HG03045 (cell line): ENCODE measurements at regions not wholly inside any gene's neighbourhood (a gene's known extent, or its start where the extent isn't known, plus 50 kb on each side); places are given as distances from the start of the nearest gene placed in this dataset.
"Not testable (repeated sequence)": the region's sequence is repeated elsewhere in the genome, so short reads cannot be mapped to it uniquely, and the experiment has no call there.

Experiments used
- ATAC-seq: cut with Tn5 transposase; IDR thresholded peaks from one replicate; pipeline ENCODE4 v1.9.1; 2021; ENCODE audit warnings: mild to moderate bottlenecking, moderate library complexity; ENCODE audit not compliant: unreplicated experiment

DNA sequence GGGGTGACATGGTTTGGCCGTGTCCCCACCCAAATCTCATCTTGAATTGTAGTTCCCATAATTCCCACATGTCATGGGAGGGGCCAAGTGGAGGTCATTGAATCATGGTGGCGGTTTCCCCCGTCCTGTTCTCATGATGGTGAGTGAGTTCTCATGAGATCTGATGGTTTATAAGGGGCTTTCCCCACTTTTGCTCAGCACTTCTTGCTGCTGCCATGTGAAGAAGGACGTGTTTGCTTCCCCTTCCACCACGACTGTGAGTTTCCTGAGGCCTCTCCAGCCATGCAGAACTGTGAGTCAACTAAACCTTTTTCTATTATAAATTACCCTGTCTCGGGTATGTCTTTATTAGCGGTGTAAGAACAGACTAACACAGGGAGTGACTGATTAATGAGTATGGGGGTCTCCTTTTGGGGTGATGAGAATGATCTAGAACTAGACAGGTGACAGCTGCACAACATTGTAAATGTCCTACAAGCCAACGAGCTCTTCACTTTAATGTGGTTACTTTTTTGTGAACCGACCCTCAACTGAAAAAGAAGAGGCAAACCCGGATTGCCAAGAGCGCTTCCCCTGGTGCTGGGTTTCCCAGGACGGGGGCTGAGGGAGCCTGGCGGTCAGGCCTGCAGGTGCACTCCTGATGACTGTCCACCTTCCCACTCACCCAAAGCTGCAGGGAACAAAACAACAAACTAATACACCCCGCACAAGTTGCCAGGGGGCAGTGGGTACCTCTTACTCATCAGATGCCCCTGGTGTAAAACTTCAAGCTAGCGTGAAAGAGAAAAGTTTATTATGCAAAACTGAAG lies 90.1 kb downstream of the NCOR2 start:
- ATAC-seq: no peak

DNA sequence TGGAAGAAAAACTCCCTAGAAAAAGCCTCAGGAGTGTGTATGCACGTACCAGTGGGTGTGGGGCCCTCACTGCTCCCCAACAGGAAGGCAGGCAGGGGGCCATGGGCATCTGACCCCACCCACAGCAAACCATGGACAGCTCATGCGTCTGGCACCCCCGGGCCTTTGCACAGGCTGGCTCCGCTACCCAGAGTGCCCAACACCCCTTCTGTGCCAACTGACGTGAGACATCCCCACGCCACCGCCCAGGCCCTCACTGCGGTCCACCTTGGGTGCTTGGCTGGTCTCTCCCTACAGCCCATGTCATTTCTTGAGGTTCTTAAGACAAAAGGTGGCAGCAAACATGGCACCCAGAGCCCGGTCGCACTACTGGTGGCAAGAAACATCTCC lies 91.4 kb downstream of the NCOR2 start:
- ATAC-seq: no peak

DNA sequence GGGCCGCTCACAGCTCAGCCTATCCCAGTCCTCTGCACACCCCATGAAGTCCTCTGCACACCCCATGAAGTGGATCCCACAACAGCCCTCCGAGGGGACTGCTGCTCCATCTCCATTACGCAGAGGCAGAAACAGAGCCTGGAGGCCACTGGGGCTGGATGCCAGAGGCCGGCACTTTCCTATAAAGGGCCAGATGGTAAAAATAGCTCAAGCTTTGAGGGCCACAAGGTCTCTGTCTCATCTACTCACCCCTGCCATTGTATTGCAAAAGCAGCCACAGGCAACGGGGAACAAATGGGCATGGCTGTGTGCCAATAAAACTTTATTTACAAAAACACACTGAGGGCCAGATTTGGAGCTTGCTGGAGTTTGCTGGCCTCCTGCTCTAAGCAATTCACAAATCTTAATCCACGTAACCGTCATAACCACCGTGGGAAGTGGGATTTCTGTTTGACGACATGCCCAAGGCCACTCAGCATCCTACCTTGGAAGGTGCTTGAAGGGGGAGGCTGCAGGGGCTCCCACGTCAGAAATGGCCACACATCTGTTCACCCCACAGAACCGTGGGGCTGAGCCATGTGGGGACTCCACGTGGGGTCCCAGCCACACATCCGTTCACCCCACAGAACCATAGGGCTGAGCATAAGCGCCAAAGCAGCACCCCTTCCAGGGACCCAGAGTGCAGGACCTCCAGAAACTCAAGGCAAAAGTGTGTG lies 92.0 kb downstream of the NCOR2 start:
- ATAC-seq: no peak

DNA sequence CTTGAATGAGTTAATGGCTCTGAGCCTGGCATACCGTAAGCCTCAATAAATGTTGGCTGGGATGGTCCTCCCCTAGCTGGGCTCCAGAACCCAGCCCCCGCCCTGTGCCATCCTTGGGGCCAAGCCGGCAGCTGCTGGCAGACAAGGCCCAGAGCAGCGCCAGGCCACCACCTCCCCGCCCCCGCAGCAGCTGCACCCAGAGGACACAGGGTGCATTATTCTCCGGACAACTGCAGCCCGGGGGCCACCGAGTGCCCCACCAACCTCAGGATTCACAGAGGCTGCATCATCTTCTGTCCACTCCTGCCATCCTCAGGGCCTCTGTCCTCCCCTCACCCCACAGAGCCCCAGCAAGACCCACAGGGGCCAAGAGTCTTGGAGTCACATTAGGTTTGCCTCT lies 92.7 kb downstream of the NCOR2 start:
- no peak for ATAC-seq

DNA sequence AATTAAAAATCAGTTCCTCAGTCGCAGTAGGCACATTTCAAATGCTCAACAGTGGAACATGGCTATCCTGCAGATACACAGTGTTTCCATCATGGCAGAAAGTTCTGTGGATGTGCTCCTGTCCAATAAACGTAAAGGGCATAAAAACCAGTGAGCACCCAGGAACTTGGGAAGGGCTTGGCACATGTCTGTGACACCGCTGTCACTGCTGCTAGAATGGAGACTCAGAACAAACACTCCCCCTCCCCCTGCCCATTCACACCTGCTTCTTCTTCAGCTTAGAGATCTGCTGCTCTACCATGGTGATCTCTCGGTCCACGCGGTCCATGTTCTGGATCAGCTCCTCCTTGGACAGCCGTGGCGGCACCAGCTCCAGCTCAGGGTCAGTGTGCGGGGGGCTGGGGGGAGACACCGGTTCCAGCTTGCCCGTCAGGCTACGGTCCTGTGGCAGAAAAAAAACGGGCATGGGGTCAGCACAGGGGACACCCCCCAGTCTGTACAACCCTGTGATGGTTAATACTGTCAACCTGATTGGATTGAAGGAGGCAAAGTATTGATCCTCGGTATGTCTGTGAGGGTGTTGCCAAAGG lies 94.6 kb downstream of the NCOR2 start:
- ATAC-seq: no peak

DNA sequence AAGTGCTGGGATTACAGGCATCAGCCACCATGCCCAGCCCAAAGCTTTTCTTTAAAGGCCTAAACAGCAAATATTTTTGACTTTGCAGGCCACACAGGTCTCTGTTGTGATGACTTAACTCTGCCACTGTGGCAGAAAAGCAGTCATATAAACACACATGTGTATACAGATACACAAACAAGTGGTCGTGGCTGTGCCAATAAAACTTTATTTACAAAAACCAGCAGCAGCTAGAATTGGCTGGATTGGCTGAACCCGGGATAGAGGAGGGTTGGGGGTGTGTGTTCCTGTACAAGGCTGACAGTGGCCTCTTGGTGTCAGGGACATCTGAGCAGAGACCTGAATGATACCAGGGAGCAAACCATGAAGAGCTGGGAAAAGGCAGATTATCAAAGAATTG lies 95.6 kb downstream of the NCOR2 start:
- ATAC-seq: no peak

DNA sequence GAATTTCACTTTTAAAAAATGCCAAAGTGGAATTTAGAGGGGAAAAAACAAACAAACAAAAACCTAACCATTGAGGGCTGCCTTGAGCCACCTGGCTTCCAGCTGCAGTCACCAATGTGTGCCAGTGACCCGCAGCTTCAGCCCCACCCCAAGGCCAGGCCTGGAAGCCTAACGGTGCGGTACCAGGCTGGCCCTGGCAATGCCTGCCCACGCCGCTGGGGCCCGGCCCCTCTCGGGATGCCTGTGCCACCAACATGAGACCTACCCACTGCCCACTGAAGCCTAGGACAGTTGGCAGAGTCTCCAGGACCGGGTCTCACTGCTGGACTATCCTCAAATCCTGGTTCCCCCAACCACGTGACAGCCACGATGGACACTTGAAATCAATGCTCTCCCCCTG lies 96.6 kb downstream of the NCOR2 start:
- no peak for ATAC-seq

DNA sequence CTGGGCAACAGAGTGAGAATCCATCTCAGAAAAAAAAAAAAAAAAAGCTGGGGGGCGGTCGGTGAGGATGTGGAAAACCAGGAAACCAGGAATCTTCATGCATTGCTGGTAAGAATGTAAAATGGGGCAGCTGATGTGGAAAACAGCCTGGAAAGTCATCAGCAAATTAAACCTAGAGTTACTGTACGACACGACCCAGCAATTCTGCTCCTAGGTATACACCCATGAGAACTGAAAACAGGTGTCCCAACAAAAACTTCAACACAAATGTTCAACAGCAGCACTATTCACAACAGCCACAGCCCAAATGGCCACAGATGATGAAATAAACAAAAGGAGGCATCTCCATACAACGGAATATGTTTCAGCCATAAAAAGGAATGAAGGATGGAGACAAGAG lies 97.3 kb downstream of the NCOR2 start:
- ATAC-seq: no peak

DNA sequence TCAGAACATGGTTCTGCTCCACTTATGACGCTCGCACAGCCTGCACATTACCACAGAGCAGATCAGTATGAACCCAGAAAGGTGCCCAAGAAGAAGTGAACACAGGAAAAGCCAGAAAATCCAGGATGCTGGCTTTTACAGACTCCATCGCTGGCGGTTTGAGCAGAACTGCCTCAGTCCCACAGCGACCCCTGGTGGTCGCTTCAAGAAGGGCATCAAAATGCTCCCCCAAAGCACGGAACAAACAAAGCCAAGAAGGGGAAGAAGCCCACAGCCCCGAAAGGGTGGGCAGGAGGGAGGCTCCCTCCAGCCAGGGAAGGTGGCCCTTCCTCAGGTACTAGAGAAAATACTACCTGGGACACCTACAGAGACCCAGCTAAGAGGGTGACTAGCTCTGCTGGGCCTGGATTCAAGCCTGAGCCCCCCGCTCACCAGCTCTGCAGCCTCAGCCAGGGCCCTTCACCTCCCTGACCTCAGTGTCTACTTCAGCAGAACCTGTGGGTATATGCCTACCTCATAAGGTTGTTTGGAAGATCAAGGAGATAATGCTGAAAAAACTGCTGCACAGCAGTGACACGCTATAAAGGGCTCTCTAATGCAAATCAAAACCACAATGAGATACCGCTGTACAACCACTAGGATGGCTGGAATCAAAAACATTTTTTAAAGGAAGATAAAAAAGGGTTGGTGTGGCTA lies 98.1 kb downstream of the NCOR2 start:
- no peak for ATAC-seq

DNA sequence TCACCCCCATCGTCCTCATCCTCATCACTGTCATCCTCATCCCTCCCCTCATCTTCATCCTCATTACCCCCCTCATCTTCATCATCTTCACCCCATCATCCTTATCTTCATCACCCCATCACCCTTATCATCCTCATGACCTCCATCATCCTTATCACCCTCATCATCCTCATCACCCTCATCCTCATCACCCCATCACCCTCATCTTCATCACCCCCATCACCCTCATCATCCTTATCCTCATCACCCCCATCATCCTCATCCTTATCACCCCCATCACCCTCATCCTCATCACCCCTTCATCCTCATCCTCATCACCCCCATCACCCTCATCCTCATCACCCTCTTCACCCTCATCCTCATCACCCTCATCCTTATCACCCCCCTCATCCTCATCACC lies 99.9 kb downstream of the NCOR2 start:
- ATAC-seq: not testable (repeated sequence)

DNA sequence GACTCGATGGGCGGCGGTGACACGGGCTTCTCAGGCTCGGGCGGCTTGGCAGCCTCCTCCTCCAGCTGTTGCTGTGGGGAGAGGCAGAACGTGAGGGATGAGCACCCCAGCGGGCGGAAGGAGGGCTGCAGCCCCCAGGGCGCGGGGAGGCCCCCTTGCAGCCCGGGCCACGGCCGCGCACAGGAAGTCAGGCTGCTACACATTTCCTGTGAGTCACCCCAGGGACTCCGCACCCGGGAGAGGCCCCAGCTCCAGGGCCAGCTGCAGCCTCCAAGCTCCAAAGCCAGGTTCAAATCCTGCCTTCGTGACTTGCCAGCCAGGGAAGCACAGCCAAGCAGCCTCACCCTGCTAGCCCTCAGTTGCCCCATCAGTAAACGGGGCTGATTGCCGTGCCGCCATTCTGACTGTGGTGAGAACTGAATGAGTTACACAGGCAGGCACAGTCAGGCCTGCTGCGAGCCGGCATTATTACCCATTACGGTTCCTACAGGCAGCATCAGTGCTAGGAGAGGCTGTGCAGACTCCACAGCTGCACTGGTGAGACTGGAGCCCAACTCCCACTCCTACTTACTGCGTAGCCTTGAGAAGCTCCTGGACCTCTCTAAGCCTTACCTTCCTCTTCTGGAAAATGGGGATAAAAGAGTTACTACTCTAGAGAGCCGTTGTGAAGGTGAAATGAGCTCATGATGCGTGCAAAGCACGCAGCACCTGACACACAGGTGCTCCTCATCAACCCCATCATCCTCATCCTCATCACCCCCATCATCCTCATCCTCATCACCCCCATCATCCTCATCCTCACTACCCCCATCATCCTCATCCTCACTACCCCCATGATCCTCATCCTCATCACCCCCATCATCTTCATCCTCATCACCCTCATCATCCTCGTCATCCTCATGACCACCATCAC lies 100.9 kb downstream of the NCOR2 start:
- peak; percentile 87 for ATAC-seq

DNA sequence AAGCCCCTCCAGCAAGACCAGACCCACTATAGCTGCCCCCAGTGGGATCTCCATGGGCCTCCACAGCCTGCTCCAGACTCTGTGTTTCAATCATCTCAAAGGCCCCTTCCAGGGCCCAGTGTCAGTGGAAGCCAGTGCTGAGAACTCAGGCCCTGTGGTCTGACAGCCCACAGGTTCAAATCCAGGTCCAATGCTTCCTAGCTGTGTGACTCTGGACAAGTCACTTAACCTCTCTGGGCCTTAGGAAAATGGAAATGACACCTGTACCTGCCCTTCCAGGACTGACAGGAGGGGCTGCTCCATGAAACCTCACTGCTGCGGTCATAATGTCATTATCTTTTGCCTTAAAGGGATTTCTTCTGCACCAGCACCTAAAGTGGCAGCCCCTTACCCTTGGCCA lies 101.9 kb downstream of the NCOR2 start:
- no peak for ATAC-seq

DNA sequence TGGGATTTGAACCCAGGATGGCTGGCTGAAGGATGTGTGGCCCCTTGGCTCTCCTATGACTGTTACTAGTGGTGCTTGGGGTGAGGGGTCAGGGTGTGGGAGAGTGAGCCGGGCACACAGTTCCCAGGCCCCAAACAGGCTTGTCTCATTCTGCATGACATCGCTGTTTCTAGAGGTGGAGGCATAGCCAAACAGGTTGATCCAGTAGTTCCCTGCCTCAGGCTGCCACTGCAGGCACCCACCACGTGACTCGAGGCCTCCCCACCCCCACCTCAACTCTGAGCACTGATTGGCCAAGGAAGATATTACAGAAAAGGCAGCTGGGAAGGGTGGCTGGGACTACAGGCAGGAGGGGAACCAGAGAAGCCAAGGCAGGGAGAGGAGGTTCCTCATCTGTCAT lies 102.6 kb downstream of the NCOR2 start:
- ATAC-seq: no peak

DNA sequence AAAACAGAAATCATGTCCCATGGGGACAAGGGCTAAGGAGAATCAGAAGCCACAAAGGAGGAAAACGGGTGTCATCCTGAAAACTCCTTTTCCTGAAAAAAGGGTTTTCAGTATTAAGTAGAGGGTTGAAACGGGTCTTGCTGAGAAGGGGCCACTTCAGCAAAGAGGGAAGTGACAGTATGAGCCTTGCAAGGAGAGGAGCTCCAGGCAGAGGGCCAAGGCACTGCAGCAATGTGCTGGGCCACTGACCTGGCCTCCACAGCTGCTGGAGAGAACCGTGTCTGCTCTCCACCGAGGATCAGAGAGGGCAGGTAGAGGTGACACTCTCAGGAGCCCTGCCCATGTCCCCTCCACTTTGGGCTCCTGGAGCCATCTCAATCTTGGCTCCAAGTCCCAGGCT lies 103.3 kb downstream of the NCOR2 start:
- no peak for ATAC-seq

DNA sequence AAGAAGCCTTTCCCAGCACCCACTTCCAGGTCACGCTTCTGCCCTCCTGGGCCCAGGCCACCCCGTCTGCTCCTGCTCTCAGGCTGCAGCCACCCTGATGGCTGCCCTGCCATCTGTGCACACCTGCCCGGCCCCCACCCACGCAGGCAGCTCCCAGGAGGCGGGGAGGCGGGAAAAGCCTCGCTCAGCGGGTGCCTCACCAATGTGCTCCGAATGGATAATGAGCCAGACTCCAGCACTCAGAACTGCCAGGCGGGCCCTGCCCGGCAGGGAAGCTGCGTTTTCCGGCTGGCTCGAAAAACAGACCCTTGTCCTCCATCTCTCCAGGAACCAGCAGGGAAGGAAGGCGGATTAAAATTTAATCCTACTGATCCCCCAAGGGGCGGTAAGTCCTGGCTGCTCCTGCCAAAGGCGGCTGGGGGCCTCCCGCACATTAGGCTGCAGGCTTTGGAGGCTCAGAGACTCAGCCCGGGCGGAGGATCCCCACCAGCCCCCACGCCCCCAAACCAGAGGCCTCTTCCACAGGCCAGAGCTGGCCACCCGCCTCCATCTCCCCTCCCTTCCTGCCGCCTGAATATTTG lies 104.0 kb downstream of the NCOR2 start:
- no peak for ATAC-seq

DNA sequence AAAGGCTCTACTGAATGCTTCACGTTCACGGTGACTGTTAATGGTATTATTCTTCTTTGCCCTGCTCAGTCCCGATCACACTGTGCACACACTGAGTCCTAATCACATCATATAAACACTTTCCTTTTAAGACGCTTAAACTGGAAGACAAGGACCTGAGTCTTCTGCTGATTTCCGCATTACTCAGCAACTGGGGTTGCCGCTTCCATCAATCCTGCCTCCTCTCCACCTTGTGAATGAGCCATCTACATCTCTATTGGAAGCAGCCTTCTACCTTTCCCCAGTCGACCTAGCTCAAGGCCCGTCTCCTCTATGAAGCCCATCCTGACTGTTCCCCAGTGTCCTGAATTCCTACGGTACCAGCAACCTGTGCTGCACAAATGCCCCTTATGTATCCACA lies 104.7 kb downstream of the NCOR2 start:
- ATAC-seq: no peak

DNA sequence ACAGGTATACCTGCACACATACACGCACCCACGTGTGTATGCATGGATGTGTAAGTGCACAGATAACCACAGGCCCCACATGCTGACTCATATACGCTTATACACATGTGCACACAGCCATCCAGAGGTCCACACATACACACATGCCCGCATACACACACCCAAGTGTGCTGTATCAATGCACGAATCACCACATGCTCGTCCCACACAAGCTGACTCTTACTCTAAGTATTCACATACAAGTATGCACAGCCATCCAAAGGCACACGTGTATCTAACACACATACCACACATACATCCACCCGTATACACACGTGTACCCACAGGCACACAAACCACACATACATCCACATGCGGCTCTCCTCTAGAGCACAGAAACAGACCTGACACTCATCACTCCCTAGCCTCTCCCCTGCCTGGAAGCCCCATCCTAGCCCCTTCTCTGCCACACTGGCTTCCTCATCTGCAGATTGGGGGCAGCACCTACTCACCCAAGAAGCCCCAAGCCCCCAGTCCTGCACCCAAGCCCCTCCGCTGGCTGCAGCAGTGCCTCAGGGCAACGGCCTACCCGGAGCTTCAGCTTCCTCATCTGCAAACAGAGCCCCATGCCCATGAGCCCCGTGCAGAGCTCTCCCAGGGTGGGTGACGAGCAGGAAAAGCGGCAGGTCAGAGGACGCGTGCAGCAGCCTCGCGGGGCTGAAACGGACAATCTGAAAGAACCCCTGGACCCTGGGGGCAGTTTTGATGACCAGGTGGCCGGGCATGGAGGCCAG lies 105.4 kb downstream of the NCOR2 start:
- no peak for ATAC-seq

DNA sequence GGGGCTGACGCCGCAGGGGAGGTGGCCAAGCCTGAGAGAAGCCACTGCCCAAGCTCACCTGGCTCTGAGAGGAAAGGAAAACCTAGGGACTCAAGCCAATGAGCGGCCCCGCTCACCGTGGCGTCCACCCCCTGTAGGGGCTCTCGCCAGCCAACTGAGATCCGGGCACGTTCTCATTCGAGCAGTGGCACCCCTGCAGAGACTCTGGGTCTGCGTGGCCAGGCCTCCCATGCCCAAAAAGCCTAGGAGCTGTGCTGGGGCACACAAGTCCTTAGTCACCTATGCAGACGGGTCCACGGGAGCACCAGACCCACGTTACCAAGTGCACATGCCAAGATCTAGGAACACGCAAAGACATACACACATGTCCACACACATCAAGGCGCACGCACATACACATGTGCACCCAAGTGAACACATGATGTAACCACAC lies 106.2 kb downstream of the NCOR2 start:
- no peak for ATAC-seq

DNA sequence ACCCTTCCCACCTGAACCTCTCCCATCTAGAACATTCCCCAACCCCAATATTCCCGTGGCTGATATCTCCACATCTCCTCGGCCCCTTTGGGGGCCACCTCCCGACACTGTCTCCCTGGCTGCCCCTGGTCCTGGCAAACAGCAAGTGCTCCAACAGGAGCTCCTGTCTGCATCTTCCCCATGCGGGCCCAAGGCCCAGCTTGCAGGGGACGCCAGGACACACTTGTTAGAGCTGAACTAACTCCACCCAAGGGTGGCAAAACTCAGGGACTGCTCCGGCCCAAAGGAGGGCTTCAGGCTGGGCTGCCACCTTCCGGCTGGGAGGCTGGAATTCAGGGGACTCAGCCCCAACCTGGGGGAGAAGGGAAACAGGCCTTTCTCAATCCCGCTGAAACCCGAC lies 106.6 kb downstream of the NCOR2 start:
- no peak for ATAC-seq
